ENCODE measurements at regions not wholly inside any gene's neighbourhood (a gene's known extent, or its start where the extent isn't known, plus 50 kb on each side); places are given as distances from the start of the nearest gene placed in this dataset.
"Not testable (repeated sequence)": the region's sequence is repeated elsewhere in the genome, so short reads cannot be mapped to it uniquely, and the experiment has no call there.

- DNase-seq (peak in 3 of 5 donors; percentile 14 to 62 (median 22)), FAIRE-seq (no peak)
- no peaks in the 10 kb centered on the region for H3K27me3 ChIP-seq (ENCODE audit: control insufficient read depth, insufficient read depth, low read length)
- TF ChIP-seq, protein P1, sequence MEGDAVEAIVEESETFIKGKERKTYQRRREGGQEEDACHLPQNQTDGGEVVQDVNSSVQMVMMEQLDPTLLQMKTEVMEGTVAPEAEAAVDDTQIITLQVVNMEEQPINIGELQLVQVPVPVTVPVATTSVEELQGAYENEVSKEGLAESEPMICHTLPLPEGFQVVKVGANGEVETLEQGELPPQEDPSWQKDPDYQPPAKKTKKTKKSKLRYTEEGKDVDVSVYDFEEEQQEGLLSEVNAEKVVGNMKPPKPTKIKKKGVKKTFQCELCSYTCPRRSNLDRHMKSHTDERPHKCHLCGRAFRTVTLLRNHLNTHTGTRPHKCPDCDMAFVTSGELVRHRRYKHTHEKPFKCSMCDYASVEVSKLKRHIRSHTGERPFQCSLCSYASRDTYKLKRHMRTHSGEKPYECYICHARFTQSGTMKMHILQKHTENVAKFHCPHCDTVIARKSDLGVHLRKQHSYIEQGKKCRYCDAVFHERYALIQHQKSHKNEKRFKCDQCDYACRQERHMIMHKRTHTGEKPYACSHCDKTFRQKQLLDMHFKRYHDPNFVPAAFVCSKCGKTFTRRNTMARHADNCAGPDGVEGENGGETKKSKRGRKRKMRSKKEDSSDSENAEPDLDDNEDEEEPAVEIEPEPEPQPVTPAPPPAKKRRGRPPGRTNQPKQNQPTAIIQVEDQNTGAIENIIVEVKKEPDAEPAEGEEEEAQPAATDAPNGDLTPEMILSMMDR (IDR thresholded peaks at IDR 0.05; ENCODE audit: borderline replicate concordance, extremely low read depth, insufficient read depth) = no peak
- no peaks in the 10 kb centered on the region for H3K36me3 ChIP-seq (ENCODE audit: control insufficient read depth in 2 of 3, insufficient read depth in 3 of 3, low read length in 3 of 3)
- intact Hi-C loops (cut with DNase I) = no loop called here
- no peaks in the 10 kb centered on the region for H3K9me3 ChIP-seq (ENCODE audit: control insufficient read depth in 2 of 3, insufficient read depth in 1 of 3, low read length in 3 of 3)
- no peak overlapping the region for H3K4me3 ChIP-seq (ENCODE audit: low read length in 3 of 3)
- no peak overlapping the region for H3K9ac ChIP-seq (ENCODE audit: low read length in 3 of 3)
- H3K4me1 ChIP-seq (ENCODE audit: control insufficient read depth in 2 of 3, insufficient read depth in 2 of 3, low read depth in 1 of 3, low read length in 3 of 3) = no peaks in the 10 kb centered on the region
- H3K27ac ChIP-seq (ENCODE audit: low read depth in 2 of 2, low read length in 2 of 2) = no peak overlapping the region
Measured at GRCh38 chr5:83856881-83857280, 136.2 kb upstream of the HAPLN1 start.

- intact Hi-C loops (cut with DNase I); DNase-seq; FAIRE-seq; H3K27ac ChIP-seq (ENCODE audit: low read depth in 2 of 2, low read length in 2 of 2); H3K36me3 ChIP-seq (ENCODE audit: control insufficient read depth in 2 of 3, insufficient read depth in 3 of 3, low read length in 3 of 3); H3K9me3 ChIP-seq (ENCODE audit: control insufficient read depth in 2 of 3, insufficient read depth in 1 of 3, low read length in 3 of 3); H3K9ac ChIP-seq (ENCODE audit: low read length in 3 of 3); H3K27me3 ChIP-seq (ENCODE audit: control insufficient read depth, insufficient read depth, low read length); H3K4me1 ChIP-seq (ENCODE audit: control insufficient read depth in 2 of 3, insufficient read depth in 2 of 3, low read depth in 1 of 3, low read length in 3 of 3); H3K4me3 ChIP-seq (ENCODE audit: low read length in 3 of 3): not testable (repeated sequence)
Measured at GRCh38 chr5:83850412-83850811, 129.8 kb upstream of the HAPLN1 start.

- TF ChIP-seq, protein P1 (IDR thresholded peaks at IDR 0.05; ENCODE audit: borderline replicate concordance, extremely low read depth, insufficient read depth) = no peak
Measured at GRCh38 chr5:83848941-83849340, 128.3 kb upstream of the HAPLN1 start.

DNA sequence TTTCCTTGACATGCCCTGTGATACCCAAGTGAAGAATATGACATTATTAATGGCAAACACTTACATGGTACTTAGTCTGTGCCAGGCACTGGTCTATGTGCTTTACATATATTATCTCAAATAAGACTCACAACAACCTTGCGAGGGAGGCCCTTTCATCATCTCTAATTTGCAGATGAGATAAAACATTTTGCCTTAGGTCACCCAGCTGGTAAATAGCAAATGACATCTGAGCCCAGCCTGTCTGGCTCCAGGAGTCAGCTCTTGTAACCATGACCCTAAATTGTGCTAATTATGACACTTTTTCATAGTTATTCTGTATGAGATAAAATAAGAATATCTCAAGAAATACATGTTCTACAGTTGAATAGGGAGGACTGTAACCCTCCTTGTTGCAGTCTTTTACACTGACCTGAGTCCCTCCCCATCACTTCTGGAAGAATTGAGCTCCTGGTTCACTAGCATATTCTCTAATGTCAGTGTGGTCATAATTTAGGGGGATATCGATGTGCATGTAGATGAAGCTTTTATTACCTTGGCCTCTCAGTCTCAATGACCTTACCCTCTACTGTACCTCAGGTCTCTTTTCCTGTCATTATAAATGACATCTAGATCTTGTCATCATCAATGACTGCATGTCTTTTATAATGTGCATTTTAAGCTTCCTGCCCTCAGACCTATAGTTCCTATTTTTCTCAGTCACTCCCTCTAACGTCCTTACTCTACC lies 126.1 kb upstream of the HAPLN1 start:
- no peak for DNase-seq
- H3K4me3 ChIP-seq (ENCODE audit: low read length in 3 of 3) = no peak overlapping the region
- H3K27me3 ChIP-seq (ENCODE audit: control insufficient read depth, insufficient read depth, low read length) = no peaks in the 10 kb centered on the region
- TF ChIP-seq, protein P1 (IDR thresholded peaks at IDR 0.05; ENCODE audit: borderline replicate concordance, extremely low read depth, insufficient read depth) = no peak
- no peaks in the 10 kb centered on the region for H3K36me3 ChIP-seq (ENCODE audit: control insufficient read depth in 2 of 3, insufficient read depth in 3 of 3, low read length in 3 of 3)
- intact Hi-C loops (cut with DNase I) = no loop called here
- H3K27ac ChIP-seq (ENCODE audit: low read depth in 2 of 2, low read length in 2 of 2) = no peak overlapping the region
- no peak for FAIRE-seq
- no peak overlapping the region for H3K9ac ChIP-seq (ENCODE audit: low read length in 3 of 3)
- no peaks in the 10 kb centered on the region for H3K9me3 ChIP-seq (ENCODE audit: control insufficient read depth in 2 of 3, insufficient read depth in 1 of 3, low read length in 3 of 3)
- no peaks in the 10 kb centered on the region for H3K4me1 ChIP-seq (ENCODE audit: control insufficient read depth in 2 of 3, insufficient read depth in 2 of 3, low read depth in 1 of 3, low read length in 3 of 3)

More at GRCh38 chr5:83848941-83849340, 128.3 kb upstream of the HAPLN1 start:
- no peaks in the 10 kb centered on the region for H3K27me3 ChIP-seq (ENCODE audit: control insufficient read depth, insufficient read depth, low read length)
- H3K9me3 ChIP-seq (ENCODE audit: control insufficient read depth in 2 of 3, insufficient read depth in 1 of 3, low read length in 3 of 3) = no peaks in the 10 kb centered on the region
- no peak for DNase-seq
- H3K4me3 ChIP-seq (ENCODE audit: low read length in 3 of 3) = no peak overlapping the region
- no peak overlapping the region for H3K27ac ChIP-seq (ENCODE audit: low read depth in 2 of 2, low read length in 2 of 2)
- no peak for FAIRE-seq
- H3K4me1 ChIP-seq (ENCODE audit: control insufficient read depth in 2 of 3, insufficient read depth in 2 of 3, low read depth in 1 of 3, low read length in 3 of 3) = no peaks in the 10 kb centered on the region
- no peak overlapping the region for H3K9ac ChIP-seq (ENCODE audit: low read length in 3 of 3)
- intact Hi-C loops (cut with DNase I) = no loop called here
- no peaks in the 10 kb centered on the region for H3K36me3 ChIP-seq (ENCODE audit: control insufficient read depth in 2 of 3, insufficient read depth in 3 of 3, low read length in 3 of 3)

Measured in kidney (tissue), 13 donors.